Astrocyte (in vitro differentiated cells and primary cell): ENCODE measurements at regions not wholly inside any gene's neighbourhood (a gene's known extent, or its start where the extent isn't known, plus 50 kb on each side); places are given as distances from the start of the nearest gene placed in this dataset.

Experiments used
- DNase-seq: peaks from one replicate; pipeline ENCODE4 v3.0.0-alpha.2; 2010; ENCODE audit warnings: low read depth
- FAIRE-seq: peaks from 2 replicates; lab custom pipeline; 2011; peaks lifted over from hg19 to GRCh38; lab: Jason Lieb, UNC
- H2AFZ ChIP-seq: 2 replicates; pipeline ENCODE4 v1.6.0; 2012; ENCODE audit warnings: low read depth, low read length, inconsistent platforms
- H3K27ac ChIP-seq: 2 replicates; pipeline ENCODE4 v1.5.1; 2011; ENCODE audit warnings: low read depth, low read length, inconsistent platforms
- H3K27me3 ChIP-seq: 2 replicates; pipeline ENCODE4 v1.6.0; 2011; ENCODE audit warnings: low read length, inconsistent platforms; ENCODE audit not compliant: insufficient read depth
- H3K36me3 ChIP-seq: 2 replicates; pipeline ENCODE4 v1.5.1; 2011; ENCODE audit warnings: low read length, inconsistent platforms; ENCODE audit not compliant: insufficient read depth
- H3K4me1 ChIP-seq: 2 replicates; pipeline ENCODE4 v1.5.1; 2011; ENCODE audit warnings: low read length, inconsistent platforms; ENCODE audit not compliant: insufficient read depth
- H3K4me2 ChIP-seq: 2 replicates; pipeline ENCODE4 v1.6.0; 2012; ENCODE audit warnings: low read length, inconsistent platforms
- H3K4me3 ChIP-seq: 2 replicates; pipeline ENCODE4 v1.5.1; 2011; ENCODE audit warnings: low read depth, mild to moderate bottlenecking, low read length, inconsistent platforms; ENCODE audit not compliant: insufficient read depth
- H3K79me2 ChIP-seq: 2 replicates; pipeline ENCODE4 v1.6.0; 2012; ENCODE audit warnings: mild to moderate bottlenecking, low read length, inconsistent platforms; ENCODE audit not compliant: insufficient read depth
- H3K9ac ChIP-seq: 2 replicates; pipeline ENCODE4 v1.6.0; 2012; ENCODE audit warnings: mild to moderate bottlenecking, low read length, inconsistent platforms
- H3K9me3 ChIP-seq: 2 replicates; pipeline ENCODE4 v1.5.1; 2012; ENCODE audit warnings: low read depth, mild to moderate bottlenecking, low read length, inconsistent platforms; ENCODE audit not compliant: insufficient read depth
- H4K20me1 ChIP-seq: 2 replicates; pipeline ENCODE4 v1.6.0; 2012; ENCODE audit warnings: low read length, inconsistent platforms; ENCODE audit not compliant: insufficient read depth
- H3K27ac Mint-ChIP-seq: one replicate; pipeline ENCODE4 v1.8.0; 2021; ENCODE audit warnings: mild to moderate bottlenecking, mixed read lengths; ENCODE audit not compliant: unreplicated experiment
- H3K27me3 Mint-ChIP-seq: one replicate; pipeline ENCODE4 v1.8.0; 2021; ENCODE audit warnings: low read depth, mixed read lengths; ENCODE audit not compliant: unreplicated experiment
- H3K36me3 Mint-ChIP-seq: one replicate; pipeline ENCODE4 v1.8.0; 2021; ENCODE audit warnings: low read depth, mixed read lengths; ENCODE audit not compliant: unreplicated experiment
- H3K4me1 Mint-ChIP-seq: one replicate; pipeline ENCODE4 v1.8.0; 2021; ENCODE audit warnings: low read depth, mixed read lengths; ENCODE audit not compliant: unreplicated experiment
- H3K4me3 Mint-ChIP-seq: one replicate; pipeline ENCODE4 v1.8.0; 2021; ENCODE audit warnings: mild to moderate bottlenecking, moderate library complexity, mixed read lengths; ENCODE audit not compliant: unreplicated experiment
- H3K9me3 Mint-ChIP-seq: one replicate; pipeline ENCODE4 v1.8.0; 2021; ENCODE audit warnings: mild to moderate bottlenecking, mixed read lengths; ENCODE audit not compliant: unreplicated experiment
- CTCF ChIP-seq: IDR thresholded peaks from 2 replicates; pipeline ENCODE4 v1.5.1; 2011; ENCODE audit warnings: low read depth, mild to moderate bottlenecking, inconsistent platforms, low read length, moderate library complexity; ENCODE audit not compliant: insufficient read depth
- EZH2 ChIP-seq: IDR thresholded peaks from 2 replicates; pipeline ENCODE4 v1.6.1; 2012; ENCODE audit warnings: mild to moderate bottlenecking, low read length, inconsistent platforms; ENCODE audit not compliant: insufficient read depth

- H3K9ac ChIP-seq, result no peak overlapping the region
- no peak for FAIRE-seq
- no peak overlapping the region for H3K27ac ChIP-seq
Measured at GRCh38 chr20:5416086-5416485, 99.3 kb upstream of the PROKR2 start.

GRCh38 chr20:5413394-5413793, 96.6 kb upstream of the PROKR2 start:
- no peak overlapping the region for H3K27ac Mint-ChIP-seq
- no peaks in the 10 kb centered on the region for H3K27me3 ChIP-seq
- FAIRE-seq (no peak), DNase-seq (no peak)
- no peak overlapping the region for H2AFZ ChIP-seq
- no peaks in the 10 kb centered on the region for H3K36me3 ChIP-seq
- peaks cover 13% of the 10 kb centered on the region for H3K27me3 Mint-ChIP-seq
- H4K20me1 ChIP-seq, result no peaks in the 10 kb centered on the region
- H3K4me1 ChIP-seq, result no peaks in the 10 kb centered on the region
- H3K4me2 ChIP-seq, result no peak overlapping the region
- no peaks in the 10 kb centered on the region for H3K36me3 Mint-ChIP-seq
- no peak overlapping the region for H3K27ac ChIP-seq
- H3K4me1 Mint-ChIP-seq, result no peaks in the 10 kb centered on the region
- no peak overlapping the region for H3K4me3 Mint-ChIP-seq
- H3K79me2 ChIP-seq, result no peaks in the 10 kb centered on the region
- peaks cover 3% of the 10 kb centered on the region for H3K9me3 Mint-ChIP-seq
- no peak overlapping the region for H3K4me3 ChIP-seq
- H3K9ac ChIP-seq, result no peak overlapping the region
- no peaks in the 10 kb centered on the region for H3K9me3 ChIP-seq
- no peak for TF ChIP-seq CTCF
- no peak for TF ChIP-seq EZH2

More at GRCh38 chr20:5416086-5416485, 99.3 kb upstream of the PROKR2 start:
- H3K4me1 Mint-ChIP-seq, result no peaks in the 10 kb centered on the region
- Histone ChIP-seq H3K9me3 (no peaks in the 10 kb centered on the region), H3K4me3 (no peak overlapping the region), H3K27me3 (no peaks in the 10 kb centered on the region), H4K20me1 (no peaks in the 10 kb centered on the region), H3K79me2 (no peaks in the 10 kb centered on the region), H3K4me2 (no peak overlapping the region), H3K36me3 (no peaks in the 10 kb centered on the region), H2AFZ (no peak overlapping the region), H3K4me1 (no peaks in the 10 kb centered on the region)
- peaks cover 11% of the 10 kb centered on the region for H3K27me3 Mint-ChIP-seq
- no peak for DNase-seq
- no peak overlapping the region for H3K27ac Mint-ChIP-seq
- TF ChIP-seq CTCF (no peak), EZH2 (no peak)
- peaks cover 3% of the 10 kb centered on the region for H3K9me3 Mint-ChIP-seq
- H3K36me3 Mint-ChIP-seq, result no peaks in the 10 kb centered on the region
- H3K4me3 Mint-ChIP-seq, result no peak overlapping the region

GRCh38 chr20:5410470-5410869, 93.7 kb upstream of the PROKR2 start:
- no peaks in the 10 kb centered on the region for H3K79me2 ChIP-seq
- no peaks in the 10 kb centered on the region for H3K4me1 Mint-ChIP-seq
- no peaks in the 10 kb centered on the region for H4K20me1 ChIP-seq
- no peak overlapping the region for H3K27ac Mint-ChIP-seq
- no peaks in the 10 kb centered on the region for H3K36me3 ChIP-seq
- no peak overlapping the region for H2AFZ ChIP-seq
- no peaks in the 10 kb centered on the region for H3K27me3 ChIP-seq
- no peaks in the 10 kb centered on the region for H3K36me3 Mint-ChIP-seq
- no peak for TF ChIP-seq CTCF
- TF ChIP-seq EZH2, result no peak
- no peak overlapping the region for H3K4me3 ChIP-seq
- DNase-seq, result no peak
- peaks cover 3% of the 10 kb centered on the region for H3K9me3 Mint-ChIP-seq
- no peak overlapping the region for H3K9ac ChIP-seq
- H3K9me3 ChIP-seq, result no peaks in the 10 kb centered on the region
- H3K4me1 ChIP-seq, result no peaks in the 10 kb centered on the region
- peaks cover 10% of the 10 kb centered on the region for H3K27me3 Mint-ChIP-seq
- no peak overlapping the region for H3K4me2 ChIP-seq
- H3K27ac ChIP-seq, result no peak overlapping the region
- H3K4me3 Mint-ChIP-seq, result no peak overlapping the region
- FAIRE-seq, result no peak
